ENCODE measurements at regions not wholly inside any gene's neighbourhood (a gene's known extent, or its start where the extent isn't known, plus 50 kb on each side); places are given as distances from the start of the nearest gene placed in this dataset.
A peak's percentile ranks its signal among the peaks of the same experiment; 100 is the strongest.

DNA sequence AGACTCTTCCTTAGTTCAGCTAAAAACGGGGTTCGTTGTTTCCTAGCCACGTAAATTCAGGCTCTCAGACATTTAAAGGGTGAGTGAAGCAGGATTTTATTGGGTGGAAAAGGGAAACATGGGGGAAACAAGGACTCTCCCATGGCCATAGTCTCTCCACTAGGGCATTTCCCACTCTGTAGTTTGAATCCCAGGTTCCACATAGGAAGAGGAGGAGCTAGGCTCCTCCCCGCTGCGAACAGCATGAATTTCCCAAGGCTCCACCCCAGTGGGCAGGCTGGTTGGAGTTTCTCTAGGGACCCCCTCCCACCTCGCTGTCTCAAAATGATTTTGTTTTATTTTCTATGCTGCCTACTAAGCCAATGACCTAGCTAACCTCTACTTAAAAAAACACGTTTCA is 2170.8 kb upstream of the PCDH20 start:
- Histone ChIP-seq H3K4me3 (replicated peaks in 1 of 3; ENCODE audit: insufficient read depth in 1 of 3, low read depth in 2 of 3, low read length in 3 of 3) (no peak overlapping the region), H3K27ac (ENCODE audit: extremely low read length, insufficient read depth, low read length) (no peak overlapping the region), H3K4me1 (ENCODE audit: insufficient read depth, low read length) (no peaks in the 10 kb centered on the region), H3K36me3 (replicated peaks in 1 of 2; ENCODE audit: control insufficient read depth in 1 of 2, insufficient read depth in 2 of 2, low read length in 2 of 2) (no peaks in the 10 kb centered on the region), H3K9me3 (ENCODE audit: low read length) (peaks cover 5% of the 10 kb centered on the region; the same call in 1 of the 2 replicates), H2AFZ (ENCODE audit: low read length) (no peak overlapping the region), H3K4me2 (ENCODE audit: low read depth, low read length) (no peak overlapping the region), H4K20me1 (ENCODE audit: insufficient read depth, low read length) (no peaks in the 10 kb centered on the region), H3K79me2 (ENCODE audit: insufficient read depth, low read length) (no peaks in the 10 kb centered on the region), H3K27me3 (ENCODE audit: control insufficient read depth in 1 of 2, insufficient read depth in 2 of 2, low read length in 2 of 2) (no peaks in the 10 kb centered on the region; a peak in 1 of 5 replicates), H3K9ac (ENCODE audit: insufficient read depth, low read depth, low read length) (no peak overlapping the region)
- WGBS (ENCODE audit: low lambda C conversion rate), result under 1% methylated on average over 7 of the region's 7 CpGs
- FAIRE-seq (no peak), ATAC-seq (peak; percentile 52; the same call in 1 of the 3 replicates), DNase-seq (ENCODE audit: low spot score) (no peak)
- POLR2A ChIA-PET, result no interaction called here
- intact Hi-C loops (cut with micrococcal nuclease; ENCODE audit: unreplicated experiment) (no loop called here), in situ Hi-C loops (cut with HindIII; ENCODE audit: extremely low pct_ligation_motif_present, low pct_unique_long_range_greater_than_20kb) (no loop called here)
- no TSS peak for BruUV-seq (replicated peaks)
- TF ChIP-seq, protein P1, sequence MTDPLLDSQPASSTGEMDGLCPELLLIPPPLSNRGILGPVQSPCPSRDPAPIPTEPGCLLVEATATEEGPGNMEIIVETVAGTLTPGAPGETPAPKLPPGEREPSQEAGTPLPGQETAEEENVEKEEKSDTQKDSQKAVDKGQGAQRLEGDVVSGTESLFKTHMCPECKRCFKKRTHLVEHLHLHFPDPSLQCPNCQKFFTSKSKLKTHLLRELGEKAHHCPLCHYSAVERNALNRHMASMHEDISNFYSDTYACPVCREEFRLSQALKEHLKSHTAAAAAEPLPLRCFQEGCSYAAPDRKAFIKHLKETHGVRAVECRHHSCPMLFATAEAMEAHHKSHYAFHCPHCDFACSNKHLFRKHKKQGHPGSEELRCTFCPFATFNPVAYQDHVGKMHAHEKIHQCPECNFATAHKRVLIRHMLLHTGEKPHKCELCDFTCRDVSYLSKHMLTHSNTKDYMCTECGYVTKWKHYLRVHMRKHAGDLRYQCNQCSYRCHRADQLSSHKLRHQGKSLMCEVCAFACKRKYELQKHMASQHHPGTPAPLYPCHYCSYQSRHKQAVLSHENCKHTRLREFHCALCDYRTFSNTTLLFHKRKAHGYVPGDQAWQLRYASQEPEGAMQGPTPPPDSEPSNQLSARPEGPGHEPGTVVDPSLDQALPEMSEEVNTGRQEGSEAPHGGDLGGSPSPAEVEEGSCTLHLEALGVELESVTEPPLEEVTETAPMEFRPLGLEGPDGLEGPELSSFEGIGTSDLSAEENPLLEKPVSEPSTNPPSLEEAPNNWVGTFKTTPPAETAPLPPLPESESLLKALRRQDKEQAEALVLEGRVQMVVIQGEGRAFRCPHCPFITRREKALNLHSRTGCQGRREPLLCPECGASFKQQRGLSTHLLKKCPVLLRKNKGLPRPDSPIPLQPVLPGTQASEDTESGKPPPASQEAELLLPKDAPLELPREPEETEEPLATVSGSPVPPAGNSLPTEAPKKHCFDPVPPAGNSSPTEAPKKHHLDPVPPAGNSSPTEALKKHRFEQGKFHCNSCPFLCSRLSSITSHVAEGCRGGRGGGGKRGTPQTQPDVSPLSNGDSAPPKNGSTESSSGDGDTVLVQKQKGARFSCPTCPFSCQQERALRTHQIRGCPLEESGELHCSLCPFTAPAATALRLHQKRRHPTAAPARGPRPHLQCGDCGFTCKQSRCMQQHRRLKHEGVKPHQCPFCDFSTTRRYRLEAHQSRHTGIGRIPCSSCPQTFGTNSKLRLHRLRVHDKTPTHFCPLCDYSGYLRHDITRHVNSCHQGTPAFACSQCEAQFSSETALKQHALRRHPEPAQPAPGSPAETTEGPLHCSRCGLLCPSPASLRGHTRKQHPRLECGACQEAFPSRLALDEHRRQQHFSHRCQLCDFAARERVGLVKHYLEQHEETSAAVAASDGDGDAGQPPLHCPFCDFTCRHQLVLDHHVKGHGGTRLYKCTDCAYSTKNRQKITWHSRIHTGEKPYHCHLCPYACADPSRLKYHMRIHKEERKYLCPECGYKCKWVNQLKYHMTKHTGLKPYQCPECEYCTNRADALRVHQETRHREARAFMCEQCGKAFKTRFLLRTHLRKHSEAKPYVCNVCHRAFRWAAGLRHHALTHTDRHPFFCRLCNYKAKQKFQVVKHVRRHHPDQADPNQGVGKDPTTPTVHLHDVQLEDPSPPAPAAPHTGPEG (CRISPR knock-in tag; IDR thresholded peaks at IDR 0.05), result no peak
- CTCF ChIA-PET (ENCODE audit: low intra/inter-chr PET ratio, low total read pairs), result no interaction called here

DNA sequence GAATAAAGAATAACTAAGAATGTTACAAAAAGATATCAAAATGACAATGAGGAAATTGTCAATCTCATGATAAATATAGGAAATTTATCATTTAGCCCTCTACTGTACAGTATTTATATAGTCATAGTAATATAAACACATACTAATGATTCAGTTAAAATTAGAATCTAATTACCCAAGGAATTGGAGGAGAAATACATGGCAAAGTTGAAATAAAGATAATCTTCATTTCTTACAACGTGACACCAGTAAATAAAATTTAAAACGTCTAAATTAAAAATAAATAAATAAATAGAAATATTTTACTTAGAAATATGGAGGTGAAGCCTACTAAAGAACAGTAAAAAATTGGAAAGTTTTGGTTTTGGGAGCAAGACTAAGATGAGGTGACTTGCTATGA is 2163.1 kb upstream of the PCDH20 start:
- no peaks in the 10 kb centered on the region for H3K79me2 ChIP-seq (ENCODE audit: insufficient read depth, low read length)
- POLR2A ChIA-PET, result no interaction called here
- H3K36me3 ChIP-seq (replicated peaks in 1 of 2; ENCODE audit: control insufficient read depth in 1 of 2, insufficient read depth in 2 of 2, low read length in 2 of 2), result no peaks in the 10 kb centered on the region
- H3K4me3 ChIP-seq (replicated peaks in 1 of 3; ENCODE audit: insufficient read depth in 1 of 3, low read depth in 2 of 3, low read length in 3 of 3), result no peak overlapping the region
- no peaks in the 10 kb centered on the region for H4K20me1 ChIP-seq (ENCODE audit: insufficient read depth, low read length)
- peaks cover 6% of the 10 kb centered on the region; the same call in 1 of the 2 replicates for H3K9me3 ChIP-seq (ENCODE audit: low read length)
- DNase-seq (ENCODE audit: low spot score), result no peak
- 0% methylated on average over 2 of the region's 2 CpGs for WGBS (ENCODE audit: low lambda C conversion rate)
- H3K27ac ChIP-seq (ENCODE audit: extremely low read length, insufficient read depth, low read length), result no peak overlapping the region
- intact Hi-C loops (cut with micrococcal nuclease; ENCODE audit: unreplicated experiment) (no loop called here), in situ Hi-C loops (cut with HindIII; ENCODE audit: extremely low pct_ligation_motif_present, low pct_unique_long_range_greater_than_20kb) (no loop called here)
- H2AFZ ChIP-seq (ENCODE audit: low read length), result no peak overlapping the region
- H3K4me1 ChIP-seq (ENCODE audit: insufficient read depth, low read length), result no peaks in the 10 kb centered on the region
- FAIRE-seq, result no peak
- H3K9ac ChIP-seq (ENCODE audit: insufficient read depth, low read depth, low read length), result no peak overlapping the region
- BruUV-seq (replicated peaks), result no TSS peak
- H3K4me2 ChIP-seq (ENCODE audit: low read depth, low read length), result no peak overlapping the region
- H3K27me3 ChIP-seq (ENCODE audit: control insufficient read depth in 1 of 2, insufficient read depth in 2 of 2, low read length in 2 of 2), result no peaks in the 10 kb centered on the region
- CTCF ChIA-PET (ENCODE audit: low intra/inter-chr PET ratio, low total read pairs), result no interaction called here
- ATAC-seq, result no peak
- no peak for TF ChIP-seq KLF16 (CRISPR knock-in tag; IDR thresholded peaks at IDR 0.05)
- no peak for TF ChIP-seq ZNF432 (CRISPR knock-in tag; IDR thresholded peaks at IDR 0.05; ENCODE audit: borderline replicate concordance)
- TF ChIP-seq YEATS2 (CRISPR knock-in tag; IDR thresholded peaks at IDR 0.05; ENCODE audit: borderline replicate concordance), result no peak
- TF ChIP-seq ZNF256 (CRISPR knock-in tag; conservative IDR thresholded peaks at IDR 0.05), result no peak
- TF ChIP-seq HCFC1 (IDR thresholded peaks at IDR 0.05; ENCODE audit: low read depth, low read length), result no peak
- no peak for TF ChIP-seq ZNF33B (CRISPR knock-in tag; IDR thresholded peaks at IDR 0.05)
- TF ChIP-seq ZNF468 (CRISPR knock-in tag; IDR thresholded peaks at IDR 0.05), result no peak
